Embryonic facial prominence (tissue), 1 donor: ENCODE measurements at regions not wholly inside any gene's neighbourhood (a gene's known extent, or its start where the extent isn't known, plus 50 kb on each side); places are given as distances from the start of the nearest gene placed in this dataset.

Source experiments
- DNase-seq: peaks from one replicate; pipeline ENCODE4 v3.0.0-alpha.2; 2016; ENCODE audit errors: extremely low spot score

DNA sequence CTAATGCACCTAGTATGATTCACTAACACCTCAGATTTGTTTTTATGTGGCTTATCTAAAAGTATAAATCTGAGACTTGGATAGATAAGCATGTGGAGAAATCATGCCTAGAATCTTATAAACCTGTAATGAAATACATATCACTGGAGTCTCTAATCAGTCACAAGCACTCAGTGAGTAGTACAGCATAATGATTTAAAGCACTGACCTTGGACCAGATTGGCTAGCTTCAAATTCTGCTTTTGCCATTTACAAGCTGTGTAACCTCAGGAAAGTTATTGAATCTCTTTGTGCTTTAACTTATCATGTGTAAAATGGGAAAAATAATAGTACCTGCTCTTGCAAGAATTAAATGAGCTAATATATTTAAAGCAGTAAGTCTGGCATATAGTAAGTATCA, 61.2 kb upstream of the ALDH1A1 start:
- no peak for DNase-seq

DNA sequence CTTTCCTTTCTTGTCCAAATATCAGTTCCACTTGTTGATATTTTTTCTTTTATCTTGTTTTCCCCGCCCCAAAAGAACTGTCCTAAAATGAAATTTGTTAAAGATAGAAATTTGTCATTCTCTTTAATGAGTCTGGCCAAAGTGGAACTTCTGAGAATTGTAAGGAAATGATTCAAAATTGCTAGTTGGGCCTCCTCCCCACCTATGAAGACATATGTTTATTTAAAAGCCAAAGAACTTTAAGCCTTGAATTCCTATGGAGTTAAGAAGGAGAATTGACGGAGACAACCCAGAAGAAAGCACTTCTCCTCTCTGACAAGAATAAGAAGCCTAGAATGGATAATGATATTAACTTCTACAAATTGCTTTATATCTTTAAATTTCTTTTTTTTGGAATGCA, 59.1 kb upstream of the ALDH1A1 start:
- no peak for DNase-seq

DNA sequence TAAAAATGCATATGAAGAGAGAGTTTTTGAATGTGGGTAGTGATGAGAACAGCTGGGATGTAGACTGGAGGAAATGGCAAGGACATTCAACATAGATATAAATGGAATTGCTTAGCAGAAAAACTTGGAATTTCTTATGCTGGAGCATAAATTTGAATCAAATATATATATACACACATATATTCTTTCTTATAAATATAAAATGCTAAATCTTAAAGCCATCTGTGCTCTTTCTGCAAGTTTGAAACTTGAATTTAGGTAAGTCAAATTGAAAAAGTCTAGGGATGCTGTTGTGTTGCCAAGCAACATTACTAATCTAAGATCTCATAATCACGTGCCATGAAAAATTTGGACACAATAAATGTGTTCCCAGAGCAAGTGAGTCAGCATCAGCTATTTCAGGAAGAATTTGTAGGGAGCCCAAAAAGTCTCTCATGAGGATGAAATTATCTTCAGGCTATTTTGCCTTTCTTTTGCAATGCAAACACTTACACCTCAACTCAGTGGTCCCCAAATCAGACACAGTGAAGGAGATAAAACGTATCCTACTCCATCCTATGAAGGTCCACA, 58.4 kb upstream of the ALDH1A1 start:
- no peak for DNase-seq

DNA sequence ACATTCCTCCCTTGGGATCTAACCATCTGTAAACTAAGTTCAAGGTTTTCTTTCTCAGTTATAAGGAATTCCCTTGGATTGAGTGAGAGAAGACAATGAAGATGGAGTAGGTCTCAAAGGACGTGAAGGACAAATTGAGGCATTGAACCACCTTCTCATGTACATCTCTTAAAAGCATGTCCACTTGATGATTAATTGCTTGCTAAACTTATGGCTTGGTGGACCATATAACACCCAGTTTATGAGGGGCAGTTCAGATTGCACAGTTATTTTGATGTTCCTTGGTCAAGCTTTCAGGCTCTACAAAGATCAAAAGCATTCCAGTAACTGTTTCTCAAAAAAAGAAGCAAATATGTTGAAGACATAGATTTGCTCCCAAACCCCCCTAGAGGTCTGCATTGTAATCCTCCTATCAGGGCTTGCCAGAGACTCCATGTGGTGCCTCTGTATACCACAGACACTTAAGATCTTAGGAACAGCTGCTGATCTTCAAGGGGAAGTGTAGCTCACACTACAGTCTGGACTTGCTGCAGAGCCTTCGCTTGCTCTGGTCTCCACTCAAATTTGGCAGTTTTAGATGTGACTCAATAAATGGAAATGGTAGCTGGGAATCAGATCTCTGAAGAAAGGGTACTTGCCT, 56.9 kb upstream of the ALDH1A1 start:
- DNase-seq: no peak

DNA sequence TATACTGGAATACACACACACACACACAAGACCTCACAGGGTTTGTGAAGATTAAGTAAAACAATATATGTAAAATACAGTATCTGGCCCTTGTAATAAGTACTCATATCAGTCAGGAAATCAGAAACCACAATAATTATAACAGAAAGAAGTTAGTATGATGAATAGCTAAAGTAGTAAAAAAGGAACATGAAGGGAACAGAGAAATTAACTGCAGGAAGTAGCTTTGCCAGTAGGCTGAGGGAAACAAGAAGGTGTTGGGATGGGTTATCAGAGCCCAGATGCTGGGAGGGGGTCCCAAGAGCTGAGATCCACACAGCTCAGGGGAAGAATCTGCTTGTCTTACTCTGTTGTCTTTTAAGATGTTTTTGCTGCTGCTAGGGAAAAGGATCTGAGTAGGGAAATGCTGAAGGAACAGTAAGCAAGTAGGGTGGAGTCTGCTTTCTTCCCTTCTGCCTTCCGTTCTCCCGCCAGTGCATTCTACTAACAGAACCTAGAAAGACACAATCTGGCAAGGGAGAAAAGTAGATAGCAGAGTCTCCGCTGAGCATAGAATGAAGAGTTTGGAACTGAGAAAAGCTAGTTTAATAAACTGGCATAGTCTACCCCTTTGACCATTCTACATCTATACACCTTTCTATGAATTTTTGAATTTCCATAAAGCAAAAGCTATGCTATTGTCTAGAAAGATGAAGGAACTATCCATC, 55.3 kb upstream of the ALDH1A1 start:
- no peak for DNase-seq

DNA sequence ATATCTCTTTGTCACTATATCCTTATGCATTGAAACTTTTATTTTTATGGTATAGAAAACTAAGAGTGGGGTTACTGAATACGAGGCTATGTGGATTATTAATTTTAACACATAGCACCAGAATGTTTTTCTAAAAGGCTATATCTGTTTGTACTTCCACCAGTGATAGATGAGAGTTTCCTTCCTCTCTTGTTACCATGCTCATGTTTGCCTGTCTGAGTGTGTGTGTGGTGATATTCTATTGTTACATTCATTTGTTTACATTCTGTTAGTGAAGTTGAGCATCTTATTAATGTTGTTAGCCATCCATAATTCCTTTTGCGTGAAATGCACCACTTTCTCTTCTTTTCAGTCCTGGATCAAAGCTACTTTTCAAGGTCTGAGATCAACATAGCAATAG, 54.1 kb upstream of the ALDH1A1 start:
- no peak for DNase-seq
